ENCODE measurements at regions not wholly inside any gene's neighbourhood (a gene's known extent, or its start where the extent isn't known, plus 50 kb on each side); places are given as distances from the start of the nearest gene placed in this dataset.

DNA sequence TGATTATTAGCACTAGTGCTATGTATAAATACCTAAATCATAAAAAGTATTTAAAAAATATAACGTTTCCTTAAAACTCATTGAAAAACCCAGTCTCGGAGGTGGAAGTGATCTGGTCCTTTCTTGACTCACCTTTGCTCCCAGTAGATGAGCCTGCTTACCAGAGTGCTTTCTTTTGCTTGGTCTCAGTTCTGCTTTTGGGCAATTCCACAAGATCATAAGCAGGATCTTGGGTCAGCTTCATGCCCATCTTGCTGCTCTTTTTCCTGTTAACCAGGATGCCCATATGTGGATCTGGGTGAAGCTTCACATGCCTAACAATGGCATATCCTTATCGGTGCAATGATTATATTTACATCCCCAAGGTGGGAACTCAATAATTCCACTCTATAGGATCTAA, 332.1 kb upstream of the FAM98A start:
- TF ChIP-seq, protein P1, sequence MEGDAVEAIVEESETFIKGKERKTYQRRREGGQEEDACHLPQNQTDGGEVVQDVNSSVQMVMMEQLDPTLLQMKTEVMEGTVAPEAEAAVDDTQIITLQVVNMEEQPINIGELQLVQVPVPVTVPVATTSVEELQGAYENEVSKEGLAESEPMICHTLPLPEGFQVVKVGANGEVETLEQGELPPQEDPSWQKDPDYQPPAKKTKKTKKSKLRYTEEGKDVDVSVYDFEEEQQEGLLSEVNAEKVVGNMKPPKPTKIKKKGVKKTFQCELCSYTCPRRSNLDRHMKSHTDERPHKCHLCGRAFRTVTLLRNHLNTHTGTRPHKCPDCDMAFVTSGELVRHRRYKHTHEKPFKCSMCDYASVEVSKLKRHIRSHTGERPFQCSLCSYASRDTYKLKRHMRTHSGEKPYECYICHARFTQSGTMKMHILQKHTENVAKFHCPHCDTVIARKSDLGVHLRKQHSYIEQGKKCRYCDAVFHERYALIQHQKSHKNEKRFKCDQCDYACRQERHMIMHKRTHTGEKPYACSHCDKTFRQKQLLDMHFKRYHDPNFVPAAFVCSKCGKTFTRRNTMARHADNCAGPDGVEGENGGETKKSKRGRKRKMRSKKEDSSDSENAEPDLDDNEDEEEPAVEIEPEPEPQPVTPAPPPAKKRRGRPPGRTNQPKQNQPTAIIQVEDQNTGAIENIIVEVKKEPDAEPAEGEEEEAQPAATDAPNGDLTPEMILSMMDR (conservative IDR thresholded peaks at IDR 0.05; ENCODE audit: control insufficient read depth, insufficient read depth, low read depth, low read length): no peak
- H3K4me3 ChIP-seq (ENCODE audit: control insufficient read depth, low read depth, low read length): no peak overlapping the region
- DNase-seq (ENCODE audit: low read depth): no peak

DNA sequence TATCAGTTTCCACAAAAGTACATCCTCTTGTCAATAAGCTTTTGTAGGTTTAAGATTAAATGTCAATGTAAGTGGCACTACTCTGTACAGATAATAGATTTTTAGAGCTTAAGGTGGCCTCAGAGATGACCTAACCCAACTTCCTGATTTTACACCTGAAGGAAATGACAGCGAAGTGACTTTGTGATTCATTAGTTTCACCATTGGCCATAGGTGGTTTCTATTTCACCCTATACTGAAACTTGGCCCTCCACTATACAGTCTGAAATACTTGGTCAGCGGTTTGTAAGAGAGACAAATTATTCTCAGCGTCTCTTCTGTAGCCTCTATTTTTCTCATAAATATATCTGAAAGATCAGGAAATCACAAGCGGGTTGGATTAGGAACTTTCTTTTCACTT, 330.4 kb upstream of the FAM98A start:
- TF ChIP-seq, protein P1 (conservative IDR thresholded peaks at IDR 0.05; ENCODE audit: control insufficient read depth, insufficient read depth, low read depth, low read length): no peak
- H3K4me3 ChIP-seq (ENCODE audit: control insufficient read depth, low read depth, low read length): no peak overlapping the region
- no peak for DNase-seq (ENCODE audit: low read depth)

DNA sequence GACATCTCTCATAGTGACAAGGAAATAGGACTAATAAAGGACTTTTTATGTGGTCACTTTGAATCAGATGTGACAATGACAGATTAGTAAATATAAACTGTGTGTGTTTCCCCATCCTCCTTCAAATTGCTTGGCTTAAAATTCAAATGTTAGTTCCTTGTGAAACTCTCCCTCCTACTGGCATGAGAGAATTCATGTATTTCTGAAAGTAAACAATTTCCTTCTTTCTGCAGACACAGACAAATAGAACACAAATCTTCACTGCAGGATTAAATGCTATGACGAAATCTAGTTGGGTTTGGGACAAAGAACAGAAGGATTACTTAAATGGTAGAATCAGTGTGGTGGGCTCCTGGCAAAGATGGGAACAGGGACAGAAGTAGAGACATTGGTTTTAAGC, 328.7 kb upstream of the FAM98A start:
- TF ChIP-seq, protein P1 (conservative IDR thresholded peaks at IDR 0.05; ENCODE audit: control insufficient read depth, insufficient read depth, low read depth, low read length): no peak
- DNase-seq (ENCODE audit: low read depth): no peak
- H3K4me3 ChIP-seq (ENCODE audit: control insufficient read depth, low read depth, low read length): no peak overlapping the region

DNA sequence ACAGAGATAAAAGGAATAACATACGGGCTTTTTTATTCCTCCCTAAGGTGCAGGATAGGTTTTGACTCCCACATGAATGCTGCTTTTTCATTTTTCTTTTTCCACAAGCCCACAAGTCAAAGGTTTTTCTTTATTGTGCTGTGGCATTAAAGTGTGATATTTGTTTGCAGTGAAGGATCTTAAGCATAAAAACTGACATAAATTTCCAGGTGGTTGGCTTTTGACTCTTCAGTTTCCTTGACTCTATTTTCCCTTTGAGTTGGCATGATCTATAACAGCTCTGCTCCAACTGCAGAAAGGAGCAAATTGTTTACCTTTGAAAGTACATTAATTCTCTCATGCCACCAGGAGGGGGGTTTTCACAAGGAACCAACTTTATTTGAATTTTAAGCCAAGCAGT, 326.2 kb upstream of the FAM98A start:
- no peak overlapping the region for H3K4me3 ChIP-seq (ENCODE audit: control insufficient read depth, low read depth, low read length)
- TF ChIP-seq, protein P1 (conservative IDR thresholded peaks at IDR 0.05; ENCODE audit: control insufficient read depth, insufficient read depth, low read depth, low read length): no peak
- no peak for DNase-seq (ENCODE audit: low read depth)

DNA sequence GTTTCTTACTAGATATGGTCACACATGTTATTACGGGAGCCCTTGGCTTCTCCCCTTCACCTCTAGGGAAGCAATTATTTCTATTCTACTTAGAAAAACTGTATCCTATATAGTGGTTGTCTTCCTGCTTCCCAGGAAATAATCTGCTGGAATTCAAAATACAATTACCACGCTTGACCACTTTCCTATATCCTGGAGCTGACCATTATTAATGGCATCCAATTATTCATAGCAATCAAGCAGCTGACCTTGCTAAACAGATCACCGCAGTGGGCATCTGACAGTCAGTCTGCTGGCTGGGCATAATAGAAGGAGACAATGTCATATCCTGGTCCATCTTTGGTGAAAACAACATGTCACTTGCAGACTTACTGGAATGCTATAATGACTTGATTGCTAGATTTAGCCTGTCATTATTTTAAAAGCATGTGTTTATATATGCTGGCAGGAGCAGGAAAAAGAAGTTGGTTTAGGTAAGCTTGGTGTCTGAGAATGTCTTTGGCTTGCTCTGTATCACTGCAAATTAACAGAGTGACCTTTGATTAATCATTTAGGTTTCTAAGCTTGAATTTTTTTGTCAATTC, 325.6 kb upstream of the FAM98A start:
- no peak overlapping the region for H3K4me3 ChIP-seq (ENCODE audit: control insufficient read depth, low read depth, low read length)
- TF ChIP-seq, protein P1 (conservative IDR thresholded peaks at IDR 0.05; ENCODE audit: control insufficient read depth, insufficient read depth, low read depth, low read length): no peak
- no peak for DNase-seq (ENCODE audit: low read depth)

DNA sequence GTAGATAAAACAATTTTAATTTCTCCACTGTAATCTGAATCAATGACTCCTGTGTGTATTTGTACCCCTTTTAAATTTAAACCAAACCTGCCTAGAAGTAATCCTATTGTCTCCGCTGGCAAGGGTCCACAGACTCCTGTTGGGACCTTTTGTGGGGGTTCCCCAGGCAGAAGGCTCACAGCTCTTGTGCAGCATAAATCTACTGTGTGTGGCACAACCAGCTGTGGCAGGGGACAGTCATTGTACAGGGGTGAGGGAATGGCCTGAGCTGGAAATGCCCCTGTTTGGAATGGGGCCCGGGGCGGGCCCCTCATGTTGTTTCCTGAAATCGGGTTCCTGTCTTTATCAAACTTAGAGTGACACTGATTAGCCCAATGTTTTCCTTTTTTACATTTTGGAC, 318.2 kb upstream of the FAM98A start:
- TF ChIP-seq, protein P1 (conservative IDR thresholded peaks at IDR 0.05; ENCODE audit: control insufficient read depth, insufficient read depth, low read depth, low read length): no peak
- H3K4me3 ChIP-seq (ENCODE audit: control insufficient read depth, low read depth, low read length): no peak overlapping the region

More for the DNA sequence above, 318.2 kb upstream of the FAM98A start:
- DNase-seq (ENCODE audit: low read depth): no peak
